CD14-positive monocyte (primary cell): ENCODE measurements at regions not wholly inside any gene's neighbourhood (a gene's known extent, or its start where the extent isn't known, plus 50 kb on each side); places are given as distances from the start of the nearest gene placed in this dataset.

Source experiments
- DNase-seq, 3 donors: peaks; one replicate each; pipeline ENCODE4 v3.0.0-alpha.2; 2011 to 2022
- H2AFZ ChIP-seq: 2 replicates; pipeline ENCODE4 v1.6.0; 2012; ENCODE audit warnings: mild to moderate bottlenecking, low read depth, low read length, inconsistent platforms; ENCODE audit not compliant: insufficient read depth, poor library complexity, severe bottlenecking
- H3K27ac ChIP-seq, 2 donors: 1 replicate in 1 of 2; 2 replicates in 1 of 2; pipeline ENCODE4 v1.5.1; 2012 to 2013; ENCODE audit warnings: low read length in 2 of 2, control low read depth in 1 of 2, inconsistent platforms in 1 of 2, low read depth in 1 of 2, mild to moderate bottlenecking in 1 of 2
- H3K27me3 ChIP-seq, 2 donors: one replicate each; pipeline versions ENCODE4 v1.6.0 to v1.6.1; 2011 to 2013; ENCODE audit warnings: low read length in 2 of 2; ENCODE audit not compliant: control insufficient read depth in 2 of 2, insufficient read depth in 2 of 2
- H3K36me3 ChIP-seq, 2 donors: replicated peaks in 1 of 2; 1 replicate in 1 of 2; 2 replicates in 1 of 2; pipeline versions ENCODE4 v1.5.1 to v1.6.1; 2012 to 2013; ENCODE audit warnings: low read length in 2 of 2, control low read depth in 1 of 2, inconsistent platforms in 1 of 2, mild to moderate bottlenecking in 1 of 2; ENCODE audit not compliant: insufficient read depth in 2 of 2, control insufficient read depth in 1 of 2
- H3K4me1 ChIP-seq, 2 donors: 1 replicate in 1 of 2; 2 replicates in 1 of 2; pipeline versions ENCODE4 v1.5.1 to v1.6.1; 2012 to 2013; ENCODE audit warnings: low read length in 2 of 2, control low read depth in 1 of 2, inconsistent platforms in 1 of 2, mild to moderate bottlenecking in 1 of 2, moderate library complexity in 1 of 2; ENCODE audit not compliant: insufficient read depth in 2 of 2, control insufficient read depth in 1 of 2
- H3K4me2 ChIP-seq: replicated peaks from 2 replicates; pipeline ENCODE3; 2012; ENCODE audit warnings: low read length, moderate library complexity, mild to moderate bottlenecking; ENCODE audit not compliant: poor library complexity, severe bottlenecking; ENCODE audit errors: extremely low read depth
- H3K4me3 ChIP-seq, 3 experiments: fragments of 200-600 bp in 1 of 3; sonication (generic) in 1 of 3; replicated peaks in 1 of 3; 1 replicate in 2 of 3; 2 replicates in 1 of 3; pipeline ENCODE4 v1.5.1; 2011 to 2013; ENCODE audit warnings: low read length in 3 of 3, mild to moderate bottlenecking in 3 of 3, control low read depth in 2 of 3, low read depth in 2 of 3, inconsistent platforms in 1 of 3, moderate library complexity in 1 of 3
- H3K79me2 ChIP-seq: 2 replicates; pipeline ENCODE4 v1.6.0; 2012; ENCODE audit warnings: mild to moderate bottlenecking, control low read depth, inconsistent platforms, low read length, moderate library complexity; ENCODE audit not compliant: insufficient read depth
- H3K9ac ChIP-seq: 2 replicates; pipeline ENCODE4 v1.6.0; 2017; ENCODE audit warnings: low read length, mild to moderate bottlenecking; ENCODE audit not compliant: insufficient read depth, poor library complexity, severe bottlenecking
- H3K9me3 ChIP-seq, 2 donors: replicated peaks in 1 of 2; 1 replicate in 1 of 2; 2 replicates in 1 of 2; pipeline versions ENCODE4 v1.5.1 to v1.6.1; 2012 to 2013; ENCODE audit warnings: low read length in 2 of 2, control low read depth in 1 of 2; ENCODE audit not compliant: control insufficient read depth in 1 of 2, insufficient read depth in 1 of 2
- H4K20me1 ChIP-seq: 2 replicates; pipeline ENCODE4 v1.6.0; 2012; ENCODE audit warnings: mild to moderate bottlenecking, low read length, control low read depth, moderate library complexity; ENCODE audit not compliant: insufficient read depth
- H3K27ac Mint-ChIP-seq, 7 donors: one replicate each; pipeline ENCODE4 v1.8.0; 2020; ENCODE audit warnings: mild to moderate bottlenecking in 7 of 7, mixed read lengths in 7 of 7, moderate library complexity in 6 of 7, inconsistent platforms in 2 of 7
- H3K27me3 Mint-ChIP-seq, 3 donors: one replicate each; pipeline ENCODE4 v1.8.0; 2021 to 2022; ENCODE audit warnings: low read depth in 3 of 3, mild to moderate bottlenecking in 3 of 3, mixed read lengths in 3 of 3, moderate library complexity in 3 of 3, inconsistent platforms in 1 of 3
- H3K36me3 Mint-ChIP-seq, 2 donors: one replicate each; pipeline ENCODE4 v1.8.0; 2020; ENCODE audit warnings: mixed read lengths in 2 of 2, inconsistent platforms in 1 of 2, mild to moderate bottlenecking in 1 of 2
- H3K4me1 Mint-ChIP-seq: one replicate; pipeline ENCODE4 v1.8.0; 2020; ENCODE audit warnings: mild to moderate bottlenecking, mixed read lengths
- H3K4me3 Mint-ChIP-seq, 2 donors: one replicate each; pipeline ENCODE4 v1.8.0; 2020; ENCODE audit warnings: mild to moderate bottlenecking in 2 of 2, mixed read lengths in 2 of 2, moderate library complexity in 1 of 2
- H3K9me3 Mint-ChIP-seq, 7 donors: one replicate each; pipeline ENCODE4 v1.8.0; 2020 to 2022; ENCODE audit warnings: mixed read lengths in 7 of 7, mild to moderate bottlenecking in 6 of 7, moderate library complexity in 6 of 7, inconsistent platforms in 2 of 7
- WGBS: methylation state at CpG from one replicate; pipeline ENCODE4 v1.1.5; 2013; ENCODE audit warnings: missing lambda C conversion rate; ENCODE audit not compliant: insufficient coverage; 5-methylcytosine and 5-hydroxymethylcytosine counted together
- intact Hi-C, 2 donors: fragments of 100-400 bp; cut with micrococcal nuclease; formaldehyde crosslinking; loops; one replicate each; pipeline versions ENCODE4 v1.15.0 to v1.15.1; 2023
- TF ChIP-seq, protein P1 (sequence below): fragments of 200-600 bp; IDR thresholded peaks from one replicate; pipeline ENCODE4 v1.8.0; 2022; ENCODE audit warnings: antibody characterized with exemption, mild to moderate bottlenecking

DNA sequence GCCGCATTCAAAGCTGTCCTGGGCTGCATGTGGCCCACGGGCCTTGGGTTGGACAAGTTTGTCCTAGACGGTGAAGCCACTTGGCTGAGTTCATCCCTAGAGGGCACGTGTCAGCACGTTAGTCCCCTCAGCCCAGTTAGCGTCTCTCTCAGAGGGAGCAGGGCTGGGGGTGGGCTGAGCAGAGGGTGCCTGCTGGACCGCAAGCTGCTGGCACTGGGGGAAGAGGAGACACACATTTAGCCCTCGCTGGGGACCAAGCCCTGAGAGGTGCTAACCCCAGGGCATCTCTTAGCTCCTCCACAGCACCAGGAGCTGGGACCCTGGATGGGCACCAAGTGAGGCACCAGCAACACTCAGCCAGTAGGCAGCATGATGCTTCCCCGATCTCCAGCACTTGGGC lies 107.0 kb downstream of the SHANK2 start:
- H2AFZ ChIP-seq = no peak overlapping the region
- no peak overlapping the region for H3K27ac ChIP-seq
- TF ChIP-seq, protein P1, sequence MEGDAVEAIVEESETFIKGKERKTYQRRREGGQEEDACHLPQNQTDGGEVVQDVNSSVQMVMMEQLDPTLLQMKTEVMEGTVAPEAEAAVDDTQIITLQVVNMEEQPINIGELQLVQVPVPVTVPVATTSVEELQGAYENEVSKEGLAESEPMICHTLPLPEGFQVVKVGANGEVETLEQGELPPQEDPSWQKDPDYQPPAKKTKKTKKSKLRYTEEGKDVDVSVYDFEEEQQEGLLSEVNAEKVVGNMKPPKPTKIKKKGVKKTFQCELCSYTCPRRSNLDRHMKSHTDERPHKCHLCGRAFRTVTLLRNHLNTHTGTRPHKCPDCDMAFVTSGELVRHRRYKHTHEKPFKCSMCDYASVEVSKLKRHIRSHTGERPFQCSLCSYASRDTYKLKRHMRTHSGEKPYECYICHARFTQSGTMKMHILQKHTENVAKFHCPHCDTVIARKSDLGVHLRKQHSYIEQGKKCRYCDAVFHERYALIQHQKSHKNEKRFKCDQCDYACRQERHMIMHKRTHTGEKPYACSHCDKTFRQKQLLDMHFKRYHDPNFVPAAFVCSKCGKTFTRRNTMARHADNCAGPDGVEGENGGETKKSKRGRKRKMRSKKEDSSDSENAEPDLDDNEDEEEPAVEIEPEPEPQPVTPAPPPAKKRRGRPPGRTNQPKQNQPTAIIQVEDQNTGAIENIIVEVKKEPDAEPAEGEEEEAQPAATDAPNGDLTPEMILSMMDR = no peak
- DNase-seq = no peak
- Mint-ChIP-seq H3K9me3 (peaks cover 0 to 9% (median 2%) of the 10 kb centered on the region in 7 donors), H3K36me3 (no peaks in the 10 kb centered on the region), H3K27ac (no peak overlapping the region), H3K4me1 (no peaks in the 10 kb centered on the region), H3K27me3 (peaks cover 3 to 7% (median 6%) of the 10 kb centered on the region in 3 donors), H3K4me3 (no peak overlapping the region)
- H3K4me2 ChIP-seq = no peak overlapping the region
- H3K9ac ChIP-seq = no peak overlapping the region
- no peaks in the 10 kb centered on the region for H3K4me1 ChIP-seq
- no peaks in the 10 kb centered on the region for H3K9me3 ChIP-seq
- no peaks in the 10 kb centered on the region for H4K20me1 ChIP-seq
- H3K27me3 ChIP-seq = no peaks in the 10 kb centered on the region
- no peak overlapping the region for H3K4me3 ChIP-seq
- intact Hi-C loops = no loop called here
- 86% methylated on average over 8 of the region's 9 CpGs for WGBS
- H3K79me2 ChIP-seq = no peaks in the 10 kb centered on the region
- no peaks in the 10 kb centered on the region for H3K36me3 ChIP-seq

DNA sequence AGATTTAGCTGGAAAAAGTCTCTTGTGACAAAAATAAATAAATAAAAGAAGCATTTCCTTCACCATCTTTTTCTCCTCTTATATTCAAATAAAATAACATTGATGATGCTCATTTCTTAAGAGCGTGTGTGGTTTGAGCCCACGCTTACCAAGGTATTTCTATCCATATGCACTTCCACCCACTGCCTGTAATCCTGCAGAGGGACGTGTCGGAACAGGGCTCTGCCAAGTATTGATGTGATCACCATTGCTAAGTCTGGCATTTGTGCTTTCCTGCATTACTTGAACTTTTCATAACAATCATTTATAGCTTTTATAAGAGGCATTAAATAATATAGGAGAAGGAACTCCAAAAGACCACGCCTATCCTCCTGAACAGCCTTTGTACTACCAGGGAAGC lies 107.6 kb downstream of the SHANK2 start:
- no peaks in the 10 kb centered on the region for H3K27me3 ChIP-seq
- peaks cover 3 to 7% (median 6%) of the 10 kb centered on the region in 3 donors for H3K27me3 Mint-ChIP-seq
- H3K4me1 ChIP-seq = no peaks in the 10 kb centered on the region
- intact Hi-C loops = no loop called here
- DNase-seq = no peak
- peaks cover 0 to 9% (median 2%) of the 10 kb centered on the region in 7 donors for H3K9me3 Mint-ChIP-seq
- H3K27ac Mint-ChIP-seq = peak overlapping the region in 1 of 7 donors; percentile 28
- H3K4me1 Mint-ChIP-seq = no peaks in the 10 kb centered on the region
- no peak overlapping the region for H3K4me3 ChIP-seq
- no peaks in the 10 kb centered on the region for H3K9me3 ChIP-seq
- H3K79me2 ChIP-seq = no peaks in the 10 kb centered on the region
- WGBS = 33% methylated on average over 1 of the region's 5 CpGs
- no peaks in the 10 kb centered on the region for H3K36me3 Mint-ChIP-seq
- H3K4me2 ChIP-seq = no peak overlapping the region
- no peak overlapping the region for H2AFZ ChIP-seq
- H3K4me3 Mint-ChIP-seq = no peak overlapping the region
- TF ChIP-seq, protein P1 = no peak
- no peaks in the 10 kb centered on the region for H4K20me1 ChIP-seq
- H3K36me3 ChIP-seq = no peaks in the 10 kb centered on the region
- H3K9ac ChIP-seq = no peak overlapping the region
- no peak overlapping the region for H3K27ac ChIP-seq
